DMS153 (cell line): ENCODE measurements at regions not wholly inside any gene's neighbourhood (a gene's known extent, or its start where the extent isn't known, plus 50 kb on each side); places are given as distances from the start of the nearest gene placed in this dataset.
"Not testable (repeated sequence)": the region's sequence is repeated elsewhere in the genome, so short reads cannot be mapped to it uniquely, and the experiment has no call there.

ENCODE experiments used
- DNase-seq: peaks from one replicate; lab custom pipeline; 2025; lab: John Stamatoyannopoulos, UW

- DNase-seq = no peak
Observed at GRCh38 chr2:49861821-49862220, 707.5 kb upstream of the FSHR start.

DNA sequence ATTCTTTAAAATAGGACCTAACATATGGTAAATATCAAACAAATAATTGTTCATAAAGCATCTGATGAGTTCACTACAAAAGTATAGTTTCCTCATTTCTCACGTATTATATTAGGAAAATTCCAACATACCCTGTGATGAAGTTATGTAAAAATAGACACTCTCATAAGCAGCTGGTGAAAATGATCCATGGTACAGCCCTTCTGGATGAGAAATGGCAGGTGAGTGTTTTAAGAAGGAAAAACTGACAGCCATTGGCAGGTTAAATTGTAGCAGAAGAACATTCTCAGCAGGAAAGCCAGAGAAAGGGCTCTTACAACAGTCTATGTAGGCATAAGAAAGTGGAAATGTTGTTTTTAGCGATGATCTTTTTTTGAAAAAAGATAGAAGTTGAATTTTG is 706.5 kb upstream of the FSHR start:
- DNase-seq = no peak

DNA sequence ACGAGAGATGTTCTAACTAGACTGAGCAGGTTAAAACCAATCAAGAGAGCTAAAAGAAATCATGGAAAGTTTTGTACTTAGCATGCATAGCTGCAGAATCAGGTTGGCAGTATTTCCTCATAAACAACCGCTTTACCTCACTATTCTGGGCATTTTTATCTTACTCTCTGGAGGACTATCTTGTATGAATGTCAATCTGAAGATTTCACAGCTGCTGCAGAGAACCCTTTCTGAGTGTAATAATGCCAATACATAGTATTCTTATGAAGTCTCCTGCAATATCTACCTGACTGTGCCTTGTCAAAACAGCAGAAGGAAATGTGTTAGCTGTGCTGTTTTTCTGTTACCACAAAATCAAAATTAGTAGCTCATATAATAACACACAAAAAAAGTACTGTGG is 705.9 kb upstream of the FSHR start:
- DNase-seq = no peak

DNA sequence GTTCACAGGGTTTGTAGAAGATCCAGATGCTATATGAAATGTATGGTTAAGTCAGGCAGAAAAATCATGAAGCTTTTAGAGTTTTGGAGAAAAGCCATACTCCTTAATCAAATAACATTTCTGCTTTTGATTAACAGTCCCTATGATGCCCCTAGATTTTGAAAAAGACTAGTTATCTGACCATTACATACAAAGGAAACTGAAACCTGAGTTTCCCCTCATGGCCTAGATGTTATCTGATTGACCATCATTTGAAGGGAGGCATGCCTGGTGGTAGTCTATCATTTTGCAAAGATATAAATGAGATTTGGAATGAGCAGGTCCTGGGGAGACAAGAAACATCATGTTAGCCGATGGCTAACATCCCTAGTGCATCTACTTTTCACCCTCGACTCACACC is 704.3 kb upstream of the FSHR start:
- no peak for DNase-seq

DNA sequence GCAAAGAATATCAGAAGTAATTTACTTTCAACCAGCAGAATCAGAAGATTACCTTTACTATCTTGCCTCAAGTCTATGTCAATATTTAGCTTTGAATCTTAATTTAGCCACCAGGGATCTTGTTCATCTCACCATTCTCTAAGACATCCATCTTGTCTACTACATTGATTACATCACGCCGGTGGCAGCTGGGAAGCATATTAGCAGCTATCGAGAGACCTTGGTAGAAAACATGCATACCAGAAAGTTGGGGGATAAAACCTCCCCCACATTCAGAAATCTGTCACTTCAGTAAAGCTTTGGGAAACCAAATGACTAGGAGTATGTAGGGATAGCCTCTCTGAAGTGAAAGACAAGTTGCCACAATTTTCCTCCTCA is 703.8 kb upstream of the FSHR start:
- DNase-seq = no peak

GRCh38 chr2:49857371-49858112 is 703.2 kb upstream of the FSHR start:
- no peak for DNase-seq

DNA sequence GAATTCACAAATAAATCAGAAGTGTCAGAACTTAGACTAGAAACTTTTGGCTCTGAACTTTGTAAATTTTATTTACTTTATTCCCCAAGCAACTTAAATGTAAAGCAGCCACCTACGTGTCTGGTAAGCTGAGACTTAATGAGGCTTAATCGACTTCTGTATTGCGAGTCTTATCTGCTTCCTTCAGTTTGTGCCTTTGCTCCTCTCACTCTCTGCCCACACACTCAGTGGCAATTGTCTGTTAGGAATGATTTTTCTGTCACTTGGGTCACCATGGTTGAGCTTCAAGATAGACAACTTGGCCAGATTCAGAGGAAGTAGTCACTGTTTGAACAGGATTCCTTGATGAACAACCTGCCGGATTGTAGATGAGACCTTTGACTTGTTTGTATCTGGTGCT is 691.4 kb upstream of the FSHR start:
- no peak for DNase-seq

- no peak for DNase-seq
Observed at GRCh38 chr2:49845021-49845420, 690.7 kb upstream of the FSHR start.

DNA sequence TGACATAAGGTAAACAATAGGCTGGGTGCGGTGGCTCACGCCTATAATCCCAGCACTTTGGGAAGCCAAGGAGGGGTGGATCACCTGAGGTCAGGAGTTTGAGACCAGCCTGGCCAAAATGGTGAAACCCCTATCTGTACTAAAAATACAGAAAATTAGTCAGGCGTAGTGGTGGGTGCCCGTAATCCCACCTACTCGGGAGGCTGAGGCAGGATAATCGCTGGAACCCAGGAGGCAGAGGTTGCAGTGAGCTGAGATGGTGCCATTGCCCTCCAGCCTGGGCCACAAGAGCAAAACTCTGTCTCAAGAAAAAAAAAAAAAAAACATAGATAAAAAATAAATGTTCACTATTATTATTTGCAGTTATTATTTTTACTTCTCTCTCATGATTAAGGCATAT is 689.8 kb upstream of the FSHR start:
- DNase-seq = not testable (repeated sequence)

DNA sequence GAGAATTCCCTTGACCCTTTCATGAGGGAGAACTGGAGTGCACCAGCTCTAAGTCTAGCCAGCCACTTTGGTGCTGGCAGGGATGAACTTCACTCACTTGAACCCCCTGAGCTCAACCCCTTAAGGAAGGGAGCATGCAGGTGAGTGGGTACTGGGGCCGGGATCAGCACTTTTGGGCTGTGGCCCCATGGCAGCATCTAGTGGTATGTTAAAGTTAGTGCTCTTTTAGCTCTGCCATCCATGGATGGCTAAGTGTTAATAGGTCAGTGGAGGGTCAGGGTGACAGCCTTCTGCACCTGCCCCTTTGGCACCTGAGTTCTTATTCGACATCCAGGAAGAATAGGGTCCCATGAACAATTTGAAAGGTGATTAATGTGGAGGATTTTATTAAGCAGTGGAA is 689.0 kb upstream of the FSHR start:
- DNase-seq = no peak

- no peak for DNase-seq
Observed at GRCh38 chr2:49840428-49840975, 686.2 kb upstream of the FSHR start.

GRCh38 chr2:49839818-49840217 is 685.5 kb upstream of the FSHR start:
- no peak for DNase-seq

DNA sequence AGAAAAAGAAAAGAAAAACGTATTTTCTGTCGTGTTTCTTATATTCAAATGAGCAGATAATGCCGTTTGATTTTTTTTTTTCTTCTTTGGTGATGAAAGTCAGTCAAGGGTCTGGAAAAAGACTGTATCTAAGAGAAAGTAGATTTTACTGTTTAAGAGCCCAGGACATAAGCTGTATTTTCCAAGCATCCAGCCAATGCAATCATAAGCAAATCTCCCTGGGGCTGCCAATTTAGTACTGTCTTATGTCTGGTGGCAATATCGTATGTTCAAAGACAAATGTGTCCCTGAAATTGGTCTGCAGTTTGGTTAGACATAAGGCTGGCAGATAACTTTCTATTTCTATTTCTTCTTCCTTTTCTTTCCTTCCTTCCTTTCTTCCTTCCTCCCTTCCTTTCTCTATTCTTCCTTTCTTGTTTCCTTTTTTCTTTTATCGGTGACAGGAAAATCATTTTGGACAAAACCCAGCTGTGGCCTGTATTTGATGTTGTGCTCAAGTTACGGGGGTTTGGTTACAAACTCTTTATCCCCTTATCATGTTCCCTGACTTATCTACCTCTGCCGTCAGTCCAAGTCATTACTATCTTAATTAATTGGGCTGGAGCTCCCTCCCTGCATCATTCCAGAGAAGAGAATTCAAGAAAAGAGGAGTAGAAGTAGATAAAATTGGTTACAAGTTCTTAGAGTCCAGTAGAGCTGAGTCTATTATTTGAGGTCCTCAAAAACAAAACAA is 683.4 kb upstream of the FSHR start:
- no peak for DNase-seq

DNA sequence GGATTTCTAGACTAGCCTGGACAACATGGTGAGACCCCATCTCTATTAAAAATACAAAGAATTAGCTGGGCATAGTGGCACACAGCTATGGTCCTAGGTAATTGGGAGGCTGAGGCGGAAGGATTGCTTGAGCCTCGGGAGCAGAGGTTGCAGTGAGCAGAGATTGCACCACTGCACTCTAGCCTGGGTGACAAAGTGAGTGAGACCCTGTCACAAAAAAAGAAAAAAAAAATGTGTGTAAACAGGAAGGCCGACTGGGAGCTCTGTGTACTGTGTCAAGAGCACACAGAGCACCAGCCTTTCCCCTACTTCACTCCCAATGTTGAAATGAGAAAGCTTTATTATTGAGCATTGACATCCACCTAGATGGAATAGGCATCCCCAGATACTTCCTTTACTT is 681.7 kb upstream of the FSHR start:
- DNase-seq = peak; percentile 16

DNA sequence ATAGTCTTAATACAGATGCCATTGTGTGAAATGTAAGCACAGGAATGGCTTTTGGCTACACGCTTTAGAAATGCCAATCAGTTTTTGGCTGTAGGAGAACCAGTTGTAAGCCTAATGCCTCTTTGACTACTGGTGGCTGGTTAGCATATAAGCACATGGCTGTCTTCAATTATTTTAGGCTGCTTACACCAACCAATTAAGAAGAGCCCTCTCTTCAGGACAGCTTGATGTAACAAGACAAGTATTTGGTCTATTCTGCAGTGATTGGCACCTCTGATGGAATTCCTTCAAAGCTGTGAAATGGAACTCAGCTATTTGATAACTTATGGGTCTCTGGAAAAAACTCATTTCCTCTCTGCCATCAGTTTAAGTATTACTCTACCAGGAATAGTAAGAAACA is 680.1 kb upstream of the FSHR start:
- no peak for DNase-seq

- no peak for DNase-seq
Observed at GRCh38 chr2:49832555-49832954, 678.2 kb upstream of the FSHR start.

DNA sequence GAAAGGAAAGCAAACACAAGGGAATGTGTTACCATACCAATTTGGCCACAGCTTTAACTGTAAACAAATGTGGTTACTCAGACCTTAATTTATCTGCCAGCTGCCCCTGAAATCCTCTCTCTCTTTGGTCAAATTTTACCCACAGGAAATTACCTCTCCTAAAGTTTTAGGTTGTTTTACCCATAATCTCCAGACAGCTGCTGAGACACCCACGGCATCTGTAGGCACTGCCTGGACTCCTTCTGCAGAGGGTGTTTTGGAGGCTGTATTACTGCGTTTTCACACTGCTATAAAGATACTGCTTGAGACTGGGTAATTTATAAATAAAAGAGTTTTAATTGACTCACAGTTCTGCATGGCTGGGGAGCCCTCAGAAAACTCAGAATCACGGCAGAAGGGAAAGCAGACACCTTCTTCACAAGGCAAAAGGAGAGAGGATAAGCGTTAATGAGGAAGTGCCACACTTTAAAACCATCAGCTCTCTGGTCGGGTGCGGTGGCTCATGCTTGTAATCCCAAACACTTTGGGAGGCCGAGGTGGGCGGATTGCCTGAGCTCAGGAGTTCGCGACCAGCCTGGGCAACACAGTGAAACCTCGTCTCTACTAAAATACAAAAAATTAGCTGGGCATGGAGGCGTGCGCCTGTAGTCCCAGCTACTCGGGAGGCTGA is 677.5 kb upstream of the FSHR start:
- no peak for DNase-seq

DNA sequence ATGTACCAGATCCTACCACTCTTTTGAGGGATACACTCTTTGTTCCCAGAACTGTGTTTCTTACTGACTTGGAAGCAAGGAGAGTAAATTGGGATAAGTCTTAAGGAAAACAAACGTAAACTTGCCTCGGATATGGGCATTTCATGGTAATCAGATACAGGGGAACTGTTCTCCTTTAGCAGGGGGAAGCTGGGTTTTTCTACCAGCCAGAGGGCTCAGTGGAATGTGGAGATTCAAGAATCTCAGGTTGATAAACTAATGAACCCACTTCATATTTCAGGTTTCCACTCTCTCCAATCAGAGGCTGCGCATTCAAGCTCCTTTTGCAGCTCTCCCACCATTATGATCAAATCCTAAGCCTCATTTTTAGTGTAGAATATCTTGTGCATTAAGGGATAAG is 676.5 kb upstream of the FSHR start:
- no peak for DNase-seq

- no peak for DNase-seq
Observed at GRCh38 chr2:49827366-49827765, 673.1 kb upstream of the FSHR start.

DNA sequence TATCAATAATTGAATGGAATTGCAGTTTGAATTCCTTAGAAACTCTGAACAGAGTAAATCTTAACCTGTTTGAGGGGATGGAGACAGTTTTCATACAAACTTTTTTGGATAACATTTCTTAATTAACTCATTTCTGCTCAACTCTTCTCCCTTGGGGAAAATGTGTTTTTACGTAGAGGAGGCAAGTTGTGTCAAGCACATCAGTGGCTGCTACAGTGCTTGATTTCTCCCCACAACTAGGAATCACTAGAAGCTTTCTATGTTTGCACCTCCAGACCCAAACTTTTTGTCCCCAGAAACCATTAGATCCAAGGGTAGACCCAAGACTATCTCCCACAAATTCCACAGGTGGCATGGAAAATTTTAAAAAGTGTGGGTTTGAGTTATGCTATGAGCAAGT is 658.9 kb upstream of the FSHR start:
- no peak for DNase-seq

- DNase-seq = no peak
Observed at GRCh38 chr2:49812730-49813129, 658.4 kb upstream of the FSHR start.

- DNase-seq = no peak
Observed at GRCh38 chr2:49811502-49811901, 657.2 kb upstream of the FSHR start.

DNA sequence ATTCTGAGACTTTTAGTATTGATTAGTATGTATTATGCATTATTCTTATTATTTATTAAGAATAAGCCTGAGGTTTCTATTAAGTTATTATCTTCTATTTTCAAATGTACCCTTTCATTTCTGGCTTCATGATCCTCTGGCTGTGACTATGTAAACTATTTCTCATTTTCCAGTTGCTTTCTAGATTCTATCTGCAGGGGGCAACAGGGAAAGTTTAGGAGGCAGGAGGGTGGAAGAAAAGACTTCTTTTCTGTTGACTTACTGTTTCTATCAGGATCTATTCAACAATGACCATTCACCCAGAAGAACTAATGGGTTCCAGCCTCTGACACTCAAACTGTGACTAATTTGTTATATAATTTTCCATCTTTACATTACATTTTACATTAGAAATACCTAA is 653.4 kb upstream of the FSHR start:
- DNase-seq = no peak
